HG03521 (cell line): ENCODE measurements at regions not wholly inside any gene's neighbourhood (a gene's known extent, or its start where the extent isn't known, plus 50 kb on each side); places are given as distances from the start of the nearest gene placed in this dataset.
A peak's percentile ranks its signal among the peaks of the same experiment; 100 is the strongest.

ENCODE experiments used
- ATAC-seq: cut with Tn5 transposase; IDR thresholded peaks from one replicate; pipeline ENCODE4 v1.9.1; 2021; ENCODE audit warnings: mild to moderate bottlenecking, moderate library complexity; ENCODE audit not compliant: unreplicated experiment

- no peak for ATAC-seq
Observed at GRCh38 chrX:69307029-69307428, 141.8 kb upstream of the PJA1 start.

- ATAC-seq, result no peak
Observed at GRCh38 chrX:69306063-69306404, 140.8 kb upstream of the PJA1 start.

- no peak for ATAC-seq
Observed at GRCh38 chrX:69305333-69306062, 140.2 kb upstream of the PJA1 start.

GRCh38 chrX:69303231-69303630, 138.0 kb upstream of the PJA1 start:
- ATAC-seq, result no peak

GRCh38 chrX:69299951-69300714, 134.9 kb upstream of the PJA1 start:
- no peak for ATAC-seq

- ATAC-seq, result no peak
Observed at GRCh38 chrX:69299285-69299684, 134.0 kb upstream of the PJA1 start.

- ATAC-seq, result no peak
Observed at GRCh38 chrX:69298466-69299140, 133.3 kb upstream of the PJA1 start.

- no peak for ATAC-seq
Observed at GRCh38 chrX:69297506-69297905, 132.3 kb upstream of the PJA1 start.

- no peak for ATAC-seq
Observed at GRCh38 chrX:69293776-69294601, 128.7 kb upstream of the PJA1 start.

GRCh38 chrX:69291116-69291515, 125.9 kb upstream of the PJA1 start:
- no peak for ATAC-seq

- no peak for ATAC-seq
Observed at GRCh38 chrX:69290292-69290691, 125.0 kb upstream of the PJA1 start.

GRCh38 chrX:69289793-69290123, 124.5 kb upstream of the PJA1 start:
- no peak for ATAC-seq

GRCh38 chrX:69289046-69289792, 124.0 kb upstream of the PJA1 start:
- ATAC-seq, result no peak

- no peak for ATAC-seq
Observed at GRCh38 chrX:69287095-69287494, 121.8 kb upstream of the PJA1 start.

- no peak for ATAC-seq
Observed at GRCh38 chrX:69286565-69286906, 121.3 kb upstream of the PJA1 start.

- ATAC-seq, result peak; percentile 51
Observed at GRCh38 chrX:69285881-69286564, 120.8 kb upstream of the PJA1 start.

- ATAC-seq, result no peak
Observed at GRCh38 chrX:69285401-69285877, 120.2 kb upstream of the PJA1 start.

GRCh38 chrX:69284491-69284890, 119.2 kb upstream of the PJA1 start:
- ATAC-seq, result no peak

GRCh38 chrX:69282893-69283690, 117.8 kb upstream of the PJA1 start:
- no peak for ATAC-seq
